ENCODE measurements at regions not wholly inside any gene's neighbourhood (a gene's known extent, or its start where the extent isn't known, plus 50 kb on each side); places are given as distances from the start of the nearest gene placed in this dataset.

DNA sequence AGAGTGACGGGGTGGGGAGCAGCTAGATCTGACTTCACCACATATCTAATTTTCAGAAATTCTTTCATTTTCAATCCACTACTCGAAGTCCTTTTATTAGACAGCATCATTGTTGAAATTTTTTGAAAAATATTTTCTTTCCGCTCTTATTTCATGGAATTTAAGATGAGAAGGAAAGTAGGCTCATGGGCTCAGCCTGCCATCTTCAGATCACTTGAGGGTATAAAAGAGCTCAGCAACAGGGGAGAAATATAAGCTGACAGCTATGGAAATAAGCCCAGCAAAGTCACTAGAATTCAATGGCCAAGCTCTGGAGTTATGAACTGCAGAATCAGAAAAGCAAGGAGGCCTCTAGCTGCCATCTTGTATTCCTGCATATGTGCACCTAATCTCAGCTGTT is 389.1 kb downstream of the XPNPEP1 start:
- no peak for DNase-seq (ENCODE audit: low read depth, low spot score)
- Mint-ChIP-seq H3K27ac (ENCODE audit: unreplicated experiment) (no peak overlapping the region), H3K4me1 (no peaks in the 10 kb centered on the region), H3K36me3 (ENCODE audit: low read depth) (peaks cover 8% of the 10 kb centered on the region), H3K4me3 (no peak overlapping the region), H3K27me3 (ENCODE audit: low read depth) (no peaks in the 10 kb centered on the region), H3K9me3 (peaks cover 13% of the 10 kb centered on the region)
- TF ChIP-seq, protein P1, sequence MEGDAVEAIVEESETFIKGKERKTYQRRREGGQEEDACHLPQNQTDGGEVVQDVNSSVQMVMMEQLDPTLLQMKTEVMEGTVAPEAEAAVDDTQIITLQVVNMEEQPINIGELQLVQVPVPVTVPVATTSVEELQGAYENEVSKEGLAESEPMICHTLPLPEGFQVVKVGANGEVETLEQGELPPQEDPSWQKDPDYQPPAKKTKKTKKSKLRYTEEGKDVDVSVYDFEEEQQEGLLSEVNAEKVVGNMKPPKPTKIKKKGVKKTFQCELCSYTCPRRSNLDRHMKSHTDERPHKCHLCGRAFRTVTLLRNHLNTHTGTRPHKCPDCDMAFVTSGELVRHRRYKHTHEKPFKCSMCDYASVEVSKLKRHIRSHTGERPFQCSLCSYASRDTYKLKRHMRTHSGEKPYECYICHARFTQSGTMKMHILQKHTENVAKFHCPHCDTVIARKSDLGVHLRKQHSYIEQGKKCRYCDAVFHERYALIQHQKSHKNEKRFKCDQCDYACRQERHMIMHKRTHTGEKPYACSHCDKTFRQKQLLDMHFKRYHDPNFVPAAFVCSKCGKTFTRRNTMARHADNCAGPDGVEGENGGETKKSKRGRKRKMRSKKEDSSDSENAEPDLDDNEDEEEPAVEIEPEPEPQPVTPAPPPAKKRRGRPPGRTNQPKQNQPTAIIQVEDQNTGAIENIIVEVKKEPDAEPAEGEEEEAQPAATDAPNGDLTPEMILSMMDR (conservative IDR thresholded peaks at IDR 0.05), result no peak

DNA sequence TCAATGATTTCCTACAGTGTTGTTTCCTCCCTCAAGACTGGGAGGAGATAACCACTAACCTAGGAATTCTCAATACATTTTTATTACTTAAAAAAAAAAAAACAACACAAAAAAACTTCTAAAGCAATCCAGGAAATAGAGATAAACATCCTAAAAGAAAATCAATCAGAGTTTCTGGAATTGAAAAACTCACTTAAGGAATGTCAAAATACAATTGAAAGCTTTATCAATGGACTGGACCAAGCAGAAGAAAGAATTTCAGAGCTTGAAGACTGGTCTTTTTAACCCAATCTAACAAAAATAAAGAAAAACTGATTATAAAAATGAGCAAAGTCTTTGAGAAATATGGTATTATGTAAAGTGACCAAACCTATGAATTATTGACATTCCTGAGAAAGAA is 394.1 kb downstream of the XPNPEP1 start:
- no peaks in the 10 kb centered on the region for H3K27me3 Mint-ChIP-seq (ENCODE audit: low read depth)
- no peaks in the 10 kb centered on the region for H3K4me1 Mint-ChIP-seq
- H3K27ac Mint-ChIP-seq (ENCODE audit: unreplicated experiment), result no peak overlapping the region
- no peak overlapping the region for H3K4me3 Mint-ChIP-seq
- TF ChIP-seq, protein P1 (conservative IDR thresholded peaks at IDR 0.05), result no peak
- peaks cover 19% of the 10 kb centered on the region for H3K9me3 Mint-ChIP-seq
- no peak for DNase-seq (ENCODE audit: low read depth, low spot score)
- peaks cover 6% of the 10 kb centered on the region for H3K36me3 Mint-ChIP-seq (ENCODE audit: low read depth)

- no peaks in the 10 kb centered on the region for H3K27me3 Mint-ChIP-seq (ENCODE audit: low read depth)
- H3K4me1 Mint-ChIP-seq, result no peaks in the 10 kb centered on the region
- no peak overlapping the region for H3K4me3 Mint-ChIP-seq
- H3K9me3 Mint-ChIP-seq, result peaks cover 4% of the 10 kb centered on the region
- H3K36me3 Mint-ChIP-seq (ENCODE audit: low read depth), result no peaks in the 10 kb centered on the region
- H3K27ac Mint-ChIP-seq (ENCODE audit: unreplicated experiment), result no peak overlapping the region
- TF ChIP-seq, protein P1 (conservative IDR thresholded peaks at IDR 0.05), result no peak
- no peak for DNase-seq (ENCODE audit: low read depth, low spot score)
Observed at GRCh38 chr10:109517748-109518147, 405.6 kb downstream of the XPNPEP1 start.

GRCh38 chr10:109504401-109504800 is 418.9 kb downstream of the XPNPEP1 start:
- Mint-ChIP-seq H3K27ac (ENCODE audit: unreplicated experiment) (no peak overlapping the region), H3K27me3 (ENCODE audit: low read depth) (no peaks in the 10 kb centered on the region), H3K36me3 (ENCODE audit: low read depth) (no peaks in the 10 kb centered on the region), H3K4me1 (no peaks in the 10 kb centered on the region), H3K9me3 (peaks cover 5% of the 10 kb centered on the region), H3K4me3 (no peak overlapping the region)
- TF ChIP-seq, protein P1 (conservative IDR thresholded peaks at IDR 0.05), result no peak
- no peak for DNase-seq (ENCODE audit: low read depth, low spot score)

DNA sequence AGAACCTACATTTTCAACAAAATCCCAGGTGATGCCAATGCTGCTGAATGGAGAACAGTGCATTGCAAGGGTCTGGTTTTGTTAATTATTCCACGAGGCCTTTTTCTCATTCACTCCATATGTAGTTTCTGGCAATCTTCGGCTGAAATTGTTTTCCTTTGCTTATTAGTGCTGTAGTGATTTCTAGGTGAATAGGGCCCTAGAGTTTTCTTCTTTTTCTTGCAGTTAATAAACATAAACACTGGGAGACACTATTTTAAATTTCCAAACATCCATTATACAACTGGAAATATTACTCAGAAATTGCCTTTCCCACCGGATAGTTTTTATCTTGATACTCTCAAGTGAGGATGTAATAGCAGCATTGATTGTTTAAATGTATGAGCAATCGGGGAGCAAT is 435.6 kb downstream of the XPNPEP1 start:
- Mint-ChIP-seq H3K4me1 (peaks cover 3% of the 10 kb centered on the region), H3K36me3 (ENCODE audit: low read depth) (no peaks in the 10 kb centered on the region), H3K9me3 (no peaks in the 10 kb centered on the region), H3K27ac (ENCODE audit: unreplicated experiment) (no peak overlapping the region), H3K4me3 (no peak overlapping the region), H3K27me3 (ENCODE audit: low read depth) (no peaks in the 10 kb centered on the region)
- no peak for DNase-seq (ENCODE audit: low read depth, low spot score)
- TF ChIP-seq, protein P1 (conservative IDR thresholded peaks at IDR 0.05), result no peak

DNA sequence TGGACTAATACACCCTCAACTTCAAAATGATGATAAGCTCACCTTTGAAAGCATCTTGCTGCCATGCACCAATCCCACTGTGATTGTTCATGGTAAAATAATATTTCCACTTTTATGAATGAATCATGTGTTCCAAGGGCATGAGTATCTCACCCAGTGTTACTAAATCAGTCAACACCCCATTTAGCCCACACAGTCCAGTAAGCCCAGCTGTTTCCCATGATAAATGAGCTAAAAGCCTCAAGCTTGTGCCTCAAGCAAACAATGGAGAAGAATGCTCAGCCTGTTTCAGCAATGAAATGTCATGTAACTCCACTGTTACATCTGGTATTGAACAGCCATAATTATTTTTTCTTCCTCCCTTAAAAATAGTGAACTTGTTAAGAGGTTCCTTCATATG is 442.5 kb downstream of the XPNPEP1 start:
- Mint-ChIP-seq H3K4me1 (peaks cover 37% of the 10 kb centered on the region), H3K9me3 (no peaks in the 10 kb centered on the region), H3K27me3 (ENCODE audit: low read depth) (no peaks in the 10 kb centered on the region), H3K4me3 (no peak overlapping the region), H3K36me3 (ENCODE audit: low read depth) (no peaks in the 10 kb centered on the region), H3K27ac (ENCODE audit: unreplicated experiment) (no peak overlapping the region)
- DNase-seq (ENCODE audit: low read depth, low spot score), result no peak
- TF ChIP-seq, protein P1 (conservative IDR thresholded peaks at IDR 0.05), result no peak

Measured in neural crest cell (in vitro differentiated cells).